ENCODE measurements at regions not wholly inside any gene's neighbourhood (a gene's known extent, or its start where the extent isn't known, plus 50 kb on each side); places are given as distances from the start of the nearest gene placed in this dataset.

DNA sequence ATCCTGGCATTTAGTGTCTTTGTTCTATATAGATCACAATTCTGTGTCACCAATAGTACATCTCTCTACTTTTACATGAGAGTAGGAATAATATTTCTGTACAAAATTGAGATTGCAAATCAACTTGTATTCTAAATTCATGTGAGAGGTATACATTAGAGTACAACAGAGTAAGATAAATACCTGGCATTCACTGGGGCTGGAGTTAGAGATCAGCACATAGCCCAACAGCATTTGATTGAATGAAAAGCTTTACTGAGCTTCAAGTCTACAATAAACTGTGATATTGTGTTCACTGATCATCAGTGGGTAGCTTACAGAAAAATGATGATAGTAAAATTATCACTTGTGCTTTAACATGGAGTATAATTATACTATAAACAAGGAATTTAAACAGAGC lies 1114.7 kb downstream of the REEP3 start:
- in situ Hi-C loops (cut with HindIII; ENCODE audit: extremely low pct_ligation_motif_present, low pct_unique_long_range_greater_than_20kb) (no loop called here), intact Hi-C loops (cut with micrococcal nuclease; ENCODE audit: unreplicated experiment) (no loop called here)
- TF ChIP-seq ZNF607 (CRISPR knock-in tag; IDR thresholded peaks at IDR 0.05; ENCODE audit: borderline replicate concordance) (no peak), LCORL (IDR thresholded peaks at IDR 0.05) (no peak), LCORL (CRISPR knock-in tag; IDR thresholded peaks at IDR 0.05) (no peak), ZNF34 (CRISPR knock-in tag; IDR thresholded peaks at IDR 0.05; ENCODE audit: borderline replicate concordance) (no peak), SNAI1 (CRISPR knock-in tag; IDR thresholded peaks at IDR 0.05; ENCODE audit: borderline replicate concordance) (no peak), RAD51 (IDR thresholded peaks at IDR 0.05; ENCODE audit: borderline replicate concordance) (no peak), XBP1 (CRISPR knock-in tag; IDR thresholded peaks at IDR 0.05) (no peak), ZNF567 (CRISPR knock-in tag; IDR thresholded peaks at IDR 0.05; ENCODE audit: borderline replicate concordance) (no peak), RXRA (CRISPR knock-in tag; IDR thresholded peaks at IDR 0.05) (no peak), KMT2A (CRISPR knock-in tag; IDR thresholded peaks at IDR 0.05) (no peak), ZNF383 (CRISPR knock-in tag; IDR thresholded peaks at IDR 0.05; ENCODE audit: borderline replicate concordance) (no peak), SIX1 (CRISPR knock-in tag; IDR thresholded peaks at IDR 0.05; ENCODE audit: borderline replicate concordance) (no peak)
- TF ChIP-seq, protein P1, sequence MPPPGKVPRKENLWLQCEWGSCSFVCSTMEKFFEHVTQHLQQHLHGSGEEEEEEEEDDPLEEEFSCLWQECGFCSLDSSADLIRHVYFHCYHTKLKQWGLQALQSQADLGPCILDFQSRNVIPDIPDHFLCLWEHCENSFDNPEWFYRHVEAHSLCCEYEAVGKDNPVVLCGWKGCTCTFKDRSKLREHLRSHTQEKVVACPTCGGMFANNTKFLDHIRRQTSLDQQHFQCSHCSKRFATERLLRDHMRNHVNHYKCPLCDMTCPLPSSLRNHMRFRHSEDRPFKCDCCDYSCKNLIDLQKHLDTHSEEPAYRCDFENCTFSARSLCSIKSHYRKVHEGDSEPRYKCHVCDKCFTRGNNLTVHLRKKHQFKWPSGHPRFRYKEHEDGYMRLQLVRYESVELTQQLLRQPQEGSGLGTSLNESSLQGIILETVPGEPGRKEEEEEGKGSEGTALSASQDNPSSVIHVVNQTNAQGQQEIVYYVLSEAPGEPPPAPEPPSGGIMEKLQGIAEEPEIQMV (CRISPR knock-in tag; IDR thresholded peaks at IDR 0.05; ENCODE audit: low read depth), result no peak
- TF ChIP-seq, protein P2, sequence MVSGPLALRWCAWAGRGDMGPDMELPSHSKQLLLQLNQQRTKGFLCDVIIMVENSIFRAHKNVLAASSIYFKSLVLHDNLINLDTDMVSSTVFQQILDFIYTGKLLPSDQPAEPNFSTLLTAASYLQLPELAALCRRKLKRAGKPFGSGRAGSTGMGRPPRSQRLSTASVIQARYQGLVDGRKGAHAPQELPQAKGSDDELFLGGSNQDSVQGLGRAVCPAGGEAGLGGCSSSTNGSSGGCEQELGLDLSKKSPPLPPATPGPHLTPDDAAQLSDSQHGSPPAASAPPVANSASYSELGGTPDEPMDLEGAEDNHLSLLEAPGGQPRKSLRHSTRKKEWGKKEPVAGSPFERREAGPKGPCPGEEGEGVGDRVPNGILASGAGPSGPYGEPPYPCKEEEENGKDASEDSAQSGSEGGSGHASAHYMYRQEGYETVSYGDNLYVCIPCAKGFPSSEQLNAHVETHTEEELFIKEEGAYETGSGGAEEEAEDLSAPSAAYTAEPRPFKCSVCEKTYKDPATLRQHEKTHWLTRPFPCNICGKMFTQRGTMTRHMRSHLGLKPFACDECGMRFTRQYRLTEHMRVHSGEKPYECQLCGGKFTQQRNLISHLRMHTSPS (CRISPR knock-in tag; IDR thresholded peaks at IDR 0.05; ENCODE audit: low read depth), result no peak
- TF ChIP-seq, protein P3, sequence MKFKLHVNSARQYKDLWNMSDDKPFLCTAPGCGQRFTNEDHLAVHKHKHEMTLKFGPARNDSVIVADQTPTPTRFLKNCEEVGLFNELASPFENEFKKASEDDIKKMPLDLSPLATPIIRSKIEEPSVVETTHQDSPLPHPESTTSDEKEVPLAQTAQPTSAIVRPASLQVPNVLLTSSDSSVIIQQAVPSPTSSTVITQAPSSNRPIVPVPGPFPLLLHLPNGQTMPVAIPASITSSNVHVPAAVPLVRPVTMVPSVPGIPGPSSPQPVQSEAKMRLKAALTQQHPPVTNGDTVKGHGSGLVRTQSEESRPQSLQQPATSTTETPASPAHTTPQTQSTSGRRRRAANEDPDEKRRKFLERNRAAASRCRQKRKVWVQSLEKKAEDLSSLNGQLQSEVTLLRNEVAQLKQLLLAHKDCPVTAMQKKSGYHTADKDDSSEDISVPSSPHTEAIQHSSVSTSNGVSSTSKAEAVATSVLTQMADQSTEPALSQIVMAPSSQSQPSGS (CRISPR knock-in tag; IDR thresholded peaks at IDR 0.05), result no peak
- TF ChIP-seq, protein P4, sequence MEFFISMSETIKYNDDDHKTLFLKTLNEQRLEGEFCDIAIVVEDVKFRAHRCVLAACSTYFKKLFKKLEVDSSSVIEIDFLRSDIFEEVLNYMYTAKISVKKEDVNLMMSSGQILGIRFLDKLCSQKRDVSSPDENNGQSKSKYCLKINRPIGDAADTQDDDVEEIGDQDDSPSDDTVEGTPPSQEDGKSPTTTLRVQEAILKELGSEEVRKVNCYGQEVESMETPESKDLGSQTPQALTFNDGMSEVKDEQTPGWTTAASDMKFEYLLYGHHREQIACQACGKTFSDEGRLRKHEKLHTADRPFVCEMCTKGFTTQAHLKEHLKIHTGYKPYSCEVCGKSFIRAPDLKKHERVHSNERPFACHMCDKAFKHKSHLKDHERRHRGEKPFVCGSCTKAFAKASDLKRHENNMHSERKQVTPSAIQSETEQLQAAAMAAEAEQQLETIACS (CRISPR knock-in tag; IDR thresholded peaks at IDR 0.05), result no peak
- TF ChIP-seq, protein P5, sequence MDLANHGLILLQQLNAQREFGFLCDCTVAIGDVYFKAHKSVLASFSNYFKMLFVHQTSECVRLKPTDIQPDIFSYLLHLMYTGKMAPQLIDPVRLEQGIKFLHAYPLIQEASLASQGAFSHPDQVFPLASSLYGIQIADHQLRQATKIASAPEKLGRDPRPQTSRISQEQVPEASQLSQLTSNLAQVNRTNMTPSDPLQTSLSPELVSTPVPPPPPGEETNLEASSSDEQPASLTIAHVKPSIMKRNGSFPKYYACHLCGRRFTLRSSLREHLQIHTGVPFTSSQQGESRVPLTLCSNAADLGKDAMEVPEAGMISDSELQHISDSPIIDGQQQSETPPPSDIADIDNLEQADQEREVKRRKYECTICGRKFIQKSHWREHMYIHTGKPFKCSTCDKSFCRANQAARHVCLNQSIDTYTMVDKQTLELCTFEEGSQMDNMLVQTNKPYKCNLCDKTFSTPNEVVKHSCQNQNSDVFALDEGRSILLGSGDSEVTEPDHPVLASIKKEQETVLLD (CRISPR knock-in tag; IDR thresholded peaks at IDR 0.05; ENCODE audit: low read depth), result no peak
- H3K4me2 ChIP-seq (ENCODE audit: low read depth, low read length), result no peak overlapping the region
- H2AFZ ChIP-seq (ENCODE audit: low read length), result no peak overlapping the region
- POLR2A ChIA-PET, result no interaction called here
- no peaks in the 10 kb centered on the region for H3K4me1 ChIP-seq (ENCODE audit: insufficient read depth, low read length)
- H4K20me1 ChIP-seq (ENCODE audit: insufficient read depth, low read length), result no peaks in the 10 kb centered on the region
- H3K9ac ChIP-seq (ENCODE audit: insufficient read depth, low read depth, low read length), result no peak overlapping the region
- FAIRE-seq, result no peak
- DNase-seq (ENCODE audit: low spot score), result no peak
- H3K9me3 ChIP-seq (ENCODE audit: low read length), result no peaks in the 10 kb centered on the region
- H3K4me3 ChIP-seq (replicated peaks in 1 of 3; ENCODE audit: insufficient read depth in 1 of 3, low read depth in 2 of 3, low read length in 3 of 3), result no peak overlapping the region
- ATAC-seq, result no peak
- CTCF ChIA-PET (ENCODE audit: low intra/inter-chr PET ratio, low total read pairs), result no interaction called here
- no peak overlapping the region for H3K27ac ChIP-seq (ENCODE audit: extremely low read length, insufficient read depth, low read length)
- BruUV-seq (replicated peaks), result no TSS peak
- no peaks in the 10 kb centered on the region for H3K36me3 ChIP-seq (replicated peaks in 1 of 2; ENCODE audit: control insufficient read depth in 1 of 2, insufficient read depth in 2 of 2, low read length in 2 of 2)
- H3K79me2 ChIP-seq (ENCODE audit: insufficient read depth, low read length), result no peaks in the 10 kb centered on the region
- no peaks in the 10 kb centered on the region for H3K27me3 ChIP-seq (ENCODE audit: control insufficient read depth in 1 of 2, insufficient read depth in 2 of 2, low read length in 2 of 2)

Data from HepG2 (cell line).